ENCODE measurements at regions not wholly inside any gene's neighbourhood (a gene's known extent, or its start where the extent isn't known, plus 50 kb on each side); places are given as distances from the start of the nearest gene placed in this dataset.

- no peaks in the 10 kb centered on the region for H3K79me2 ChIP-seq (ENCODE audit: insufficient read depth, low read length)
- FAIRE-seq (no peak), DNase-seq (ENCODE audit: low spot score) (no peak), ATAC-seq (no peak)
- H3K27ac ChIP-seq (ENCODE audit: extremely low read length, insufficient read depth, low read length) = no peak overlapping the region
- ChIA-PET POLR2A (no interaction called here), CTCF (ENCODE audit: low intra/inter-chr PET ratio, low total read pairs) (no interaction called here)
- H3K9me3 ChIP-seq (ENCODE audit: low read length) = no peaks in the 10 kb centered on the region
- no peak overlapping the region for H2AFZ ChIP-seq (ENCODE audit: low read length)
- peaks cover 27% of the 10 kb centered on the region for H3K4me1 ChIP-seq (ENCODE audit: insufficient read depth, low read length)
- in situ Hi-C loops (cut with HindIII; ENCODE audit: extremely low pct_ligation_motif_present, low pct_unique_long_range_greater_than_20kb) (no loop called here), intact Hi-C loops (cut with micrococcal nuclease; ENCODE audit: unreplicated experiment) (no loop called here)
- TF ChIP-seq ZSCAN31 (CRISPR knock-in tag; IDR thresholded peaks at IDR 0.05; ENCODE audit: low read depth) = no peak
- TF ChIP-seq MAFK (conservative IDR thresholded peaks at IDR 0.05 in 1 of 2, IDR thresholded peaks at IDR 0.05 in 1 of 2; ENCODE audit: low read length in 2 of 2) = peak in 1 of 2 experiments; percentile 41; a peak in 3 of 4 replicates
- peaks cover 0 to 5% of the 10 kb centered on the region in 2 experiments; a peak in 1 of 5 replicates for H3K27me3 ChIP-seq (ENCODE audit: control insufficient read depth in 1 of 2, insufficient read depth in 2 of 2, low read length in 2 of 2)
- H3K4me2 ChIP-seq (ENCODE audit: low read depth, low read length) = no peak overlapping the region
- no peak overlapping the region for H3K4me3 ChIP-seq (replicated peaks in 1 of 3; ENCODE audit: insufficient read depth in 1 of 3, low read depth in 2 of 3, low read length in 3 of 3)
- BruUV-seq (replicated peaks) = no TSS peak
- no peaks in the 10 kb centered on the region for H3K36me3 ChIP-seq (replicated peaks in 1 of 2; ENCODE audit: control insufficient read depth in 1 of 2, insufficient read depth in 2 of 2, low read length in 2 of 2)
- H4K20me1 ChIP-seq (ENCODE audit: insufficient read depth, low read length) = no peaks in the 10 kb centered on the region
- no peak overlapping the region for H3K9ac ChIP-seq (ENCODE audit: insufficient read depth, low read depth, low read length)
- 45% methylated on average over 5 of the region's 5 CpGs for WGBS (ENCODE audit: low lambda C conversion rate)
Observed at GRCh38 chr2:21423854-21424253, 300.1 kb downstream of the TDRD15 start.

GRCh38 chr2:21424375-21424774, 300.6 kb downstream of the TDRD15 start:
- no peaks in the 10 kb centered on the region for H3K9me3 ChIP-seq (ENCODE audit: low read length)
- no peak overlapping the region for H2AFZ ChIP-seq (ENCODE audit: low read length)
- no peak for TF ChIP-seq ZNF530 (CRISPR knock-in tag; IDR thresholded peaks at IDR 0.05; ENCODE audit: low read depth)
- TF ChIP-seq ZEB1 (IDR thresholded peaks at IDR 0.05; ENCODE audit: insufficient replicate concordance, low read depth) = no peak
- no peak for TF ChIP-seq ASH2L (IDR thresholded peaks at IDR 0.05; ENCODE audit: insufficient read length, low read depth, low read length)
- TF ChIP-seq ZNF513 (CRISPR knock-in tag; conservative IDR thresholded peaks at IDR 0.05) = no peak
- TF ChIP-seq SP140L (CRISPR knock-in tag; IDR thresholded peaks at IDR 0.05; ENCODE audit: borderline replicate concordance) = no peak
- no peak for TF ChIP-seq ARNT (IDR thresholded peaks at IDR 0.05)
- no peak for TF ChIP-seq ZBTB7B (CRISPR knock-in tag; IDR thresholded peaks at IDR 0.05)
- no peak for TF ChIP-seq ZSCAN5A (CRISPR knock-in tag; IDR thresholded peaks at IDR 0.05; ENCODE audit: borderline replicate concordance)
- peaks cover 0 to 5% of the 10 kb centered on the region in 2 experiments; a peak in 1 of 5 replicates for H3K27me3 ChIP-seq (ENCODE audit: control insufficient read depth in 1 of 2, insufficient read depth in 2 of 2, low read length in 2 of 2)
- in situ Hi-C loops (cut with HindIII; ENCODE audit: extremely low pct_ligation_motif_present, low pct_unique_long_range_greater_than_20kb) (no loop called here), intact Hi-C loops (cut with micrococcal nuclease; ENCODE audit: unreplicated experiment) (no loop called here)
- H3K4me3 ChIP-seq (replicated peaks in 1 of 3; ENCODE audit: insufficient read depth in 1 of 3, low read depth in 2 of 3, low read length in 3 of 3) = no peak overlapping the region
- DNase-seq (ENCODE audit: low spot score) = no peak
- BruUV-seq (replicated peaks) = no TSS peak
- H3K4me1 ChIP-seq (ENCODE audit: insufficient read depth, low read length) = peaks cover 27% of the 10 kb centered on the region
- H3K4me2 ChIP-seq (ENCODE audit: low read depth, low read length) = no peak overlapping the region
- no peaks in the 10 kb centered on the region for H3K36me3 ChIP-seq (replicated peaks in 1 of 2; ENCODE audit: control insufficient read depth in 1 of 2, insufficient read depth in 2 of 2, low read length in 2 of 2)
- no peak for FAIRE-seq
- H4K20me1 ChIP-seq (ENCODE audit: insufficient read depth, low read length) = no peaks in the 10 kb centered on the region
- WGBS (ENCODE audit: low lambda C conversion rate) = 19% methylated on average over 4 of the region's 4 CpGs
- H3K9ac ChIP-seq (ENCODE audit: insufficient read depth, low read depth, low read length) = no peak overlapping the region
- H3K27ac ChIP-seq (ENCODE audit: extremely low read length, insufficient read depth, low read length) = no peak overlapping the region
- no peak for ATAC-seq
- no peaks in the 10 kb centered on the region for H3K79me2 ChIP-seq (ENCODE audit: insufficient read depth, low read length)
- ChIA-PET CTCF (ENCODE audit: low intra/inter-chr PET ratio, low total read pairs) (no interaction called here), POLR2A (no interaction called here)

Measured in HepG2 (cell line).